ENCODE measurements at regions not wholly inside any gene's neighbourhood (a gene's known extent, or its start where the extent isn't known, plus 50 kb on each side); places are given as distances from the start of the nearest gene placed in this dataset.

GRCh38 chr2:16506366-16506765, 159.3 kb downstream of the CYRIA start:
- DNase-seq (ENCODE audit: low spot score) = no peak

GRCh38 chr2:16496426-16497388, 168.9 kb downstream of the CYRIA start:
- no peak for DNase-seq (ENCODE audit: low spot score)

- no peak for DNase-seq (ENCODE audit: low spot score)
Measured at GRCh38 chr2:16495509-16496208, 170.0 kb downstream of the CYRIA start.

GRCh38 chr2:16494836-16495508, 170.7 kb downstream of the CYRIA start:
- DNase-seq (ENCODE audit: low spot score) = no peak

- no peak for DNase-seq (ENCODE audit: low spot score)
Measured at GRCh38 chr2:16493788-16494187, 171.8 kb downstream of the CYRIA start.

- DNase-seq (ENCODE audit: low spot score) = no peak
Measured at GRCh38 chr2:16487686-16488085, 177.9 kb downstream of the CYRIA start.

- DNase-seq (ENCODE audit: low spot score) = no peak
Measured at GRCh38 chr2:16485251-16485650, 180.4 kb downstream of the CYRIA start.

- no peak for DNase-seq (ENCODE audit: low spot score)
Measured at GRCh38 chr2:16482460-16482859, 183.2 kb downstream of the CYRIA start.

GRCh38 chr2:16481351-16481750, 184.3 kb downstream of the CYRIA start:
- no peak for DNase-seq (ENCODE audit: low spot score)

- DNase-seq (ENCODE audit: low spot score) = no peak
Measured at GRCh38 chr2:16479721-16480120, 185.9 kb downstream of the CYRIA start.

- no peak for DNase-seq (ENCODE audit: low spot score)
Measured at GRCh38 chr2:16478434-16479210, 187.0 kb downstream of the CYRIA start.

GRCh38 chr2:16477648-16478047, 188.0 kb downstream of the CYRIA start:
- no peak for DNase-seq (ENCODE audit: low spot score)

- DNase-seq (ENCODE audit: low spot score) = no peak
Measured at GRCh38 chr2:16476866-16477265, 188.8 kb downstream of the CYRIA start.

- no peak for DNase-seq (ENCODE audit: low spot score)
Measured at GRCh38 chr2:16475986-16476567, 189.6 kb downstream of the CYRIA start.

- DNase-seq (ENCODE audit: low spot score) = no peak
Measured at GRCh38 chr2:16475586-16475985, 190.0 kb downstream of the CYRIA start.

- DNase-seq (ENCODE audit: low spot score) = no peak
Measured at GRCh38 chr2:16473575-16473974, 192.1 kb downstream of the CYRIA start.

GRCh38 chr2:16470936-16471490, 194.6 kb downstream of the CYRIA start:
- no peak for DNase-seq (ENCODE audit: low spot score)

- no peak for DNase-seq (ENCODE audit: low spot score)
Measured at GRCh38 chr2:16466821-16467151, 198.8 kb downstream of the CYRIA start.

GRCh38 chr2:16466133-16466820, 199.4 kb downstream of the CYRIA start:
- DNase-seq (ENCODE audit: low spot score) = no peak

GRCh38 chr2:16464641-16465040, 201.0 kb downstream of the CYRIA start:
- DNase-seq (ENCODE audit: low spot score) = no peak

GRCh38 chr2:16462958-16463357, 202.7 kb downstream of the CYRIA start:
- DNase-seq (ENCODE audit: low spot score) = no peak
